ENCODE measurements at regions not wholly inside any gene's neighbourhood (a gene's known extent, or its start where the extent isn't known, plus 50 kb on each side); places are given as distances from the start of the nearest gene placed in this dataset.

DNA sequence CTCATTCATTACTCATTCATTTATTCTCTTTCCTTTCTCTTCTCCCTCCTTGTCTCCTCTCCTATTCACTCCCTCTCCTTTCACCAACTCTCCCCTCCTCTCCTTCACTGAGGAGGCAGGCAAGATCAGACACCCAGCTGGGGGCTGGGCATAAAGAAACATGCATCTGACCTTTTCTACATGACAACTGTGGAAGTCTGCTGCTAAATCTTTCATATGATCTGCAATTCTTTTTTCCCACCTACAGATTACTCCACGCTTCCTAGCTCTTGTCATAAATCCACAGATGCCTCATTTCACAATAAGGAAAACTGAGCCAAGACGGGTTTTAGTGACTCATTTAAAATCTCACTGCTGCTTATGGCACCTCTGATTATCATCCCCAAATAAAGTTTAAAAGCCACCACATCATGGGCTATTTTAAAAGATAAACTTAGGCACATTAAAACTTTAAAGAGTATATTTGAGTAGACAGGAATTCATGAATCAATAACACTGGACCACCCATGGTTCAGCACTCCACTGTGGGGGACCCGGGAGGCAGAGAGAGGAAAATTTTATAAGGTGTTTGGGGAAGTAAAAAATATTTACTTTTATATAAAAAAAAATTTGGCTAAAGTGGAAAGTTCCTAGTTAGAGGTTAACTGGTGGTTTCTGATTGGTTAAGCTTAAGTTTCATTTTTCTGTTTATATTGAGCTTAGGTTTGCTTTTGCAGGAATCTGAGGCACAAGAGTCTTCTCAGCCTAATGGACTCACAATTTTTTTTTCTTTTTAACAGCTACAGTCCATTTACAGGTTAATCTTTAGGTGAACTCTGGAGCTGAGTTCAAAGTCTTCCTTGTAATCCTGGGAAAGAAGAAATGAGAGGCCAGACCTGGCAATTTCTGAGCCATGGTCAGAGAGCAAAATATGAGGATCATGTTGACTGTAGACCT, 55.8 kb upstream of the DNAH14 start:
- DNase-seq (ENCODE audit: low spot score) = no peak
- Mint-ChIP-seq H3K27ac (no peak overlapping the region), H3K4me1 (peaks cover 17% of the 10 kb centered on the region), H3K27me3 (ENCODE audit: insufficient read depth, low read depth, poor library complexity) (peaks cover 2% of the 10 kb centered on the region), H3K9me3 (no peaks in the 10 kb centered on the region; the same call in 2 of the 3 replicates), H3K36me3 (ENCODE audit: low read depth) (no peaks in the 10 kb centered on the region; the same call in 2 of the 3 replicates), H3K4me3 (no peak overlapping the region)
- Histone ChIP-seq H3K4me2 (peak overlapping the region; percentile 52), H3K27ac (ENCODE audit: low read depth) (no peak overlapping the region), H4K20me1 (replicated peaks; ENCODE audit: insufficient read depth) (no peaks in the 10 kb centered on the region), H2AFZ (peak overlapping the region; percentile 89; the same call in 1 of the 2 replicates), H3K9me2 (ENCODE audit: insufficient read depth) (no peaks in the 10 kb centered on the region), H3K36me3 (ENCODE audit: insufficient read depth) (no peaks in the 10 kb centered on the region), H3K4me3 (no peak overlapping the region), H3K27me3 (ENCODE audit: insufficient read depth) (no peaks in the 10 kb centered on the region), H3F3A (replicated peaks; ENCODE audit: low read depth) (no peaks in the 10 kb centered on the region), H3K79me2 (replicated peaks; ENCODE audit: insufficient read depth) (no peaks in the 10 kb centered on the region), H3K4me1 (ENCODE audit: insufficient read depth) (peaks cover 25% of the 10 kb centered on the region)
- TF ChIP-seq EZH2phosphoT487 (IDR thresholded peaks at IDR 0.05; ENCODE audit: unreplicated experiment) (no peak), ZNF114 (CRISPR knock-in tag; IDR thresholded peaks at IDR 0.05) (no peak)
- TF ChIP-seq, protein P1, sequence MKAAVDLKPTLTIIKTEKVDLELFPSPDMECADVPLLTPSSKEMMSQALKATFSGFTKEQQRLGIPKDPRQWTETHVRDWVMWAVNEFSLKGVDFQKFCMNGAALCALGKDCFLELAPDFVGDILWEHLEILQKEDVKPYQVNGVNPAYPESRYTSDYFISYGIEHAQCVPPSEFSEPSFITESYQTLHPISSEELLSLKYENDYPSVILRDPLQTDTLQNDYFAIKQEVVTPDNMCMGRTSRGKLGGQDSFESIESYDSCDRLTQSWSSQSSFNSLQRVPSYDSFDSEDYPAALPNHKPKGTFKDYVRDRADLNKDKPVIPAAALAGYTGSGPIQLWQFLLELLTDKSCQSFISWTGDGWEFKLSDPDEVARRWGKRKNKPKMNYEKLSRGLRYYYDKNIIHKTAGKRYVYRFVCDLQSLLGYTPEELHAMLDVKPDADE (IDR thresholded peaks at IDR 0.05) = no peak
- ATAC-seq = peak; percentile 74

DNA sequence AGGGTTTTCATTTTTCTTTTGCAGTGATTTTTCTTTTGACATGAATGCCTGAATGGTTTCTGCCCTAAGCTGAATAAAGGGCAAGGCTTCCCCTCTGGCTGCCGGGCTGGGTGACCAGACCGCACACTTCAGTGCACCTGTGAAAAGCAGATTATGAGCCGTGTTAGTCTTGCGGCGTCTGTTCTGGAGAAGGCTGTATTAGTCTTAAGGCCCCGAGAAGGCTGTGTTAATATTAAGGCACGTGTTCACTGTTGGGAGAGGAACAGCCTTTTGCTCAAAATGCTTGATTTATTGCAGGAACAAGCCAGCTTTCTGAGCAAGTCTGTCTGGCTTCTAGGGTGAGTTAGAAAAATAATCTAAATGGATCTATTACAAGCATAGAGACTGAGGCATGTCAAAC, 54.7 kb upstream of the DNAH14 start:
- Histone ChIP-seq H2AFZ (no peak overlapping the region), H3F3A (replicated peaks; ENCODE audit: low read depth) (no peaks in the 10 kb centered on the region), H3K4me3 (no peak overlapping the region), H3K4me2 (no peak overlapping the region; the same call in 1 of the 2 replicates), H3K9me2 (ENCODE audit: insufficient read depth) (no peaks in the 10 kb centered on the region), H4K20me1 (replicated peaks; ENCODE audit: insufficient read depth) (no peaks in the 10 kb centered on the region), H3K27me3 (ENCODE audit: insufficient read depth) (no peaks in the 10 kb centered on the region), H3K36me3 (ENCODE audit: insufficient read depth) (no peaks in the 10 kb centered on the region), H3K27ac (ENCODE audit: low read depth) (no peak overlapping the region), H3K79me2 (replicated peaks; ENCODE audit: insufficient read depth) (no peaks in the 10 kb centered on the region), H3K4me1 (ENCODE audit: insufficient read depth) (peaks cover 35% of the 10 kb centered on the region)
- no peak overlapping the region for H3K4me3 Mint-ChIP-seq
- H3K4me1 Mint-ChIP-seq = peaks cover 23% of the 10 kb centered on the region
- H3K9me3 Mint-ChIP-seq = no peaks in the 10 kb centered on the region; the same call in 2 of the 3 replicates
- no peak for ATAC-seq
- no peak for DNase-seq (ENCODE audit: low spot score)
- no peak overlapping the region for H3K27ac Mint-ChIP-seq
- no peaks in the 10 kb centered on the region; the same call in 2 of the 3 replicates for H3K36me3 Mint-ChIP-seq (ENCODE audit: low read depth)
- H3K27me3 Mint-ChIP-seq (ENCODE audit: insufficient read depth, low read depth, poor library complexity) = peaks cover 2% of the 10 kb centered on the region
- TF ChIP-seq JUNB (IDR thresholded peaks at IDR 0.05; ENCODE audit: unreplicated experiment) = no peak
- TF ChIP-seq NANOG (IDR thresholded peaks at IDR 0.05; ENCODE audit: borderline replicate concordance) = no peak
- TF ChIP-seq, protein P2, sequence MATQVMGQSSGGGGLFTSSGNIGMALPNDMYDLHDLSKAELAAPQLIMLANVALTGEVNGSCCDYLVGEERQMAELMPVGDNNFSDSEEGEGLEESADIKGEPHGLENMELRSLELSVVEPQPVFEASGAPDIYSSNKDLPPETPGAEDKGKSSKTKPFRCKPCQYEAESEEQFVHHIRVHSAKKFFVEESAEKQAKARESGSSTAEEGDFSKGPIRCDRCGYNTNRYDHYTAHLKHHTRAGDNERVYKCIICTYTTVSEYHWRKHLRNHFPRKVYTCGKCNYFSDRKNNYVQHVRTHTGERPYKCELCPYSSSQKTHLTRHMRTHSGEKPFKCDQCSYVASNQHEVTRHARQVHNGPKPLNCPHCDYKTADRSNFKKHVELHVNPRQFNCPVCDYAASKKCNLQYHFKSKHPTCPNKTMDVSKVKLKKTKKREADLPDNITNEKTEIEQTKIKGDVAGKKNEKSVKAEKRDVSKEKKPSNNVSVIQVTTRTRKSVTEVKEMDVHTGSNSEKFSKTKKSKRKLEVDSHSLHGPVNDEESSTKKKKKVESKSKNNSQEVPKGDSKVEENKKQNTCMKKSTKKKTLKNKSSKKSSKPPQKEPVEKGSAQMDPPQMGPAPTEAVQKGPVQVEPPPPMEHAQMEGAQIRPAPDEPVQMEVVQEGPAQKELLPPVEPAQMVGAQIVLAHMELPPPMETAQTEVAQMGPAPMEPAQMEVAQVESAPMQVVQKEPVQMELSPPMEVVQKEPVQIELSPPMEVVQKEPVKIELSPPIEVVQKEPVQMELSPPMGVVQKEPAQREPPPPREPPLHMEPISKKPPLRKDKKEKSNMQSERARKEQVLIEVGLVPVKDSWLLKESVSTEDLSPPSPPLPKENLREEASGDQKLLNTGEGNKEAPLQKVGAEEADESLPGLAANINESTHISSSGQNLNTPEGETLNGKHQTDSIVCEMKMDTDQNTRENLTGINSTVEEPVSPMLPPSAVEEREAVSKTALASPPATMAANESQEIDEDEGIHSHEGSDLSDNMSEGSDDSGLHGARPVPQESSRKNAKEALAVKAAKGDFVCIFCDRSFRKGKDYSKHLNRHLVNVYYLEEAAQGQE (IDR thresholded peaks at IDR 0.05; ENCODE audit: unreplicated experiment) = no peak
- TF ChIP-seq, protein P3, sequence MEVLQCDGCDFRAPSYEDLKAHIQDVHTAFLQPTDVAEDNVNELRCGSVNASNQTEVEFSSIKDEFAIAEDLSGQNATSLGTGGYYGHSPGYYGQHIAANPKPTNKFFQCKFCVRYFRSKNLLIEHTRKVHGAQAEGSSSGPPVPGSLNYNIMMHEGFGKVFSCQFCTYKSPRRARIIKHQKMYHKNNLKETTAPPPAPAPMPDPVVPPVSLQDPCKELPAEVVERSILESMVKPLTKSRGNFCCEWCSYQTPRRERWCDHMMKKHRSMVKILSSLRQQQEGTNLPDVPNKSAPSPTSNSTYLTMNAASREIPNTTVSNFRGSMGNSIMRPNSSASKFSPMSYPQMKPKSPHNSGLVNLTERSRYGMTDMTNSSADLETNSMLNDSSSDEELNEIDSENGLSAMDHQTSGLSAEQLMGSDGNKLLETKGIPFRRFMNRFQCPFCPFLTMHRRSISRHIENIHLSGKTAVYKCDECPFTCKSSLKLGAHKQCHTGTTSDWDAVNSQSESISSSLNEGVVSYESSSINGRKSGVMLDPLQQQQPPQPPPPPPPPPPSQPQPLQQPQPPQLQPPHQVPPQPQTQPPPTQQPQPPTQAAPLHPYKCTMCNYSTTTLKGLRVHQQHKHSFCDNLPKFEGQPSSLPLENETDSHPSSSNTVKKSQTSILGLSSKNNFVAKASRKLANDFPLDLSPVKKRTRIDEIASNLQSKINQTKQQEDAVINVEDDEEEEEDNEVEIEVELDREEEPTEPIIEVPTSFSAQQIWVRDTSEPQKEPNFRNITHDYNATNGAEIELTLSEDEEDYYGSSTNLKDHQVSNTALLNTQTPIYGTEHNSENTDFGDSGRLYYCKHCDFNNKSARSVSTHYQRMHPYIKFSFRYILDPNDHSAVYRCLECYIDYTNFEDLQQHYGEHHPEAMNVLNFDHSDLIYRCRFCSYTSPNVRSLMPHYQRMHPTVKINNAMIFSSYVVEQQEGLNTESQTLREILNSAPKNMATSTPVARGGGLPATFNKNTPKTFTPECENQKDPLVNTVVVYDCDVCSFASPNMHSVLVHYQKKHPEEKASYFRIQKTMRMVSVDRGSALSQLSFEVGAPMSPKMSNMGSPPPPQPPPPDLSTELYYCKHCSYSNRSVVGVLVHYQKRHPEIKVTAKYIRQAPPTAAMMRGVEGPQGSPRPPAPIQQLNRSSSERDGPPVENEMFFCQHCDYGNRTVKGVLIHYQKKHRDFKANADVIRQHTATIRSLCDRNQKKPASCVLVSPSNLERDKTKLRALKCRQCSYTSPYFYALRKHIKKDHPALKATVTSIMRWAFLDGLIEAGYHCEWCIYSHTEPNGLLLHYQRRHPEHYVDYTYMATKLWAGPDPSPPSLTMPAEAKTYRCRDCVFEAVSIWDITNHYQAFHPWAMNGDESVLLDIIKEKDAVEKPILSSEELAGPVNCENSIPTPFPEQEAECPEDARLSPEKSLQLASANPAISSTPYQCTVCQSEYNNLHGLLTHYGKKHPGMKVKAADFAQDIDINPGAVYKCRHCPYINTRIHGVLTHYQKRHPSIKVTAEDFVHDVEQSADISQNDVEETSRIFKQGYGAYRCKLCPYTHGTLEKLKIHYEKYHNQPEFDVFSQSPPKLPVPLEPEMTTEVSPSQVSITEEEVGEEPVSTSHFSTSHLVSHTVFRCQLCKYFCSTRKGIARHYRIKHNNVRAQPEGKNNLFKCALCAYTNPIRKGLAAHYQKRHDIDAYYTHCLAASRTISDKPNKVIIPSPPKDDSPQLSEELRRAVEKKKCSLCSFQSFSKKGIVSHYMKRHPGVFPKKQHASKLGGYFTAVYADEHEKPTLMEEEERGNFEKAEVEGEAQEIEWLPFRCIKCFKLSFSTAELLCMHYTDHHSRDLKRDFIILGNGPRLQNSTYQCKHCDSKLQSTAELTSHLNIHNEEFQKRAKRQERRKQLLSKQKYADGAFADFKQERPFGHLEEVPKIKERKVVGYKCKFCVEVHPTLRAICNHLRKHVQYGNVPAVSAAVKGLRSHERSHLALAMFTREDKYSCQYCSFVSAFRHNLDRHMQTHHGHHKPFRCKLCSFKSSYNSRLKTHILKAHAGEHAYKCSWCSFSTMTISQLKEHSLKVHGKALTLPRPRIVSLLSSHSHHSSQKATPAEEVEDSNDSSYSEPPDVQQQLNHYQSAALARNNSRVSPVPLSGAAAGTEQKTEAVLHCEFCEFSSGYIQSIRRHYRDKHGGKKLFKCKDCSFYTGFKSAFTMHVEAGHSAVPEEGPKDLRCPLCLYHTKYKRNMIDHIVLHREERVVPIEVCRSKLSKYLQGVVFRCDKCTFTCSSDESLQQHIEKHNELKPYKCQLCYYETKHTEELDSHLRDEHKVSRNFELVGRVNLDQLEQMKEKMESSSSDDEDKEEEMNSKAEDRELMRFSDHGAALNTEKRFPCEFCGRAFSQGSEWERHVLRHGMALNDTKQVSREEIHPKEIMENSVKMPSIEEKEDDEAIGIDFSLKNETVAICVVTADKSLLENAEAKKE (CRISPR knock-in tag; IDR thresholded peaks at IDR 0.05) = no peak
- no peak for TF ChIP-seq EZH2 (IDR thresholded peaks at IDR 0.05; ENCODE audit: low read depth, unreplicated experiment)
